Sigmoid colon (tissue), 4 donors: ENCODE measurements at regions not wholly inside any gene's neighbourhood (a gene's known extent, or its start where the extent isn't known, plus 50 kb on each side); places are given as distances from the start of the nearest gene placed in this dataset.

Experiments
- POLR2AphosphoS5 ChIP-seq, 4 donors: sonication (generic); formaldehyde crosslinking; IDR thresholded peaks; one replicate each; pipeline ENCODE4 v1.6.1; 2017; ENCODE audit warnings: antibody characterized with exemption in 4 of 4
- TF ChIP-seq, protein P1 (sequence below), 4 experiments: fragments of 450-650 bp in 3 of 4; fragments of 200-600 bp in 1 of 4; IDR thresholded peaks; one replicate each; pipeline ENCODE4 v1.5.1; 2016 to 2019; ENCODE audit warnings: antibody characterized with exemption in 4 of 4, mild to moderate bottlenecking in 3 of 4, moderate library complexity in 2 of 4

DNA sequence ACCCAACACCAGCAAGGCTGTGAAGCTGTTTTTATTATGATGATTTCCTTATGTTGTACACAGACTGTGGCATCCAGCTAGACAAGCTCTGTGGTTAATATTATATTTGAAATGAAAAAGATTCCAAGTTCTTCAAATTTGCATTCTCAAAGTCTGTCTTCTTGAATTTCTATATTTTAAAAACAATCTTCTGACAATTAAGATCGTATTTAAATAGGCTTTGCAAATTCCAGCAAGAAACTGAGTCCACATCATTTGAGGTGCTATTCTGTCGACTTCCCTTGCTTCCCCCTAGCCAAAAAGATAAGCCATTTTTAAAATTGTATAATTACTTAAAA is 73.1 kb upstream of the TOMM7 start:
- TF ChIP-seq, protein P1, sequence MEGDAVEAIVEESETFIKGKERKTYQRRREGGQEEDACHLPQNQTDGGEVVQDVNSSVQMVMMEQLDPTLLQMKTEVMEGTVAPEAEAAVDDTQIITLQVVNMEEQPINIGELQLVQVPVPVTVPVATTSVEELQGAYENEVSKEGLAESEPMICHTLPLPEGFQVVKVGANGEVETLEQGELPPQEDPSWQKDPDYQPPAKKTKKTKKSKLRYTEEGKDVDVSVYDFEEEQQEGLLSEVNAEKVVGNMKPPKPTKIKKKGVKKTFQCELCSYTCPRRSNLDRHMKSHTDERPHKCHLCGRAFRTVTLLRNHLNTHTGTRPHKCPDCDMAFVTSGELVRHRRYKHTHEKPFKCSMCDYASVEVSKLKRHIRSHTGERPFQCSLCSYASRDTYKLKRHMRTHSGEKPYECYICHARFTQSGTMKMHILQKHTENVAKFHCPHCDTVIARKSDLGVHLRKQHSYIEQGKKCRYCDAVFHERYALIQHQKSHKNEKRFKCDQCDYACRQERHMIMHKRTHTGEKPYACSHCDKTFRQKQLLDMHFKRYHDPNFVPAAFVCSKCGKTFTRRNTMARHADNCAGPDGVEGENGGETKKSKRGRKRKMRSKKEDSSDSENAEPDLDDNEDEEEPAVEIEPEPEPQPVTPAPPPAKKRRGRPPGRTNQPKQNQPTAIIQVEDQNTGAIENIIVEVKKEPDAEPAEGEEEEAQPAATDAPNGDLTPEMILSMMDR (IDR thresholded peaks at IDR 0.05): no peak
- no peak for TF ChIP-seq POLR2AphosphoS5 (IDR thresholded peaks at IDR 0.05)
